ENCODE measurements at regions not wholly inside any gene's neighbourhood (a gene's known extent, or its start where the extent isn't known, plus 50 kb on each side); places are given as distances from the start of the nearest gene placed in this dataset.

DNA sequence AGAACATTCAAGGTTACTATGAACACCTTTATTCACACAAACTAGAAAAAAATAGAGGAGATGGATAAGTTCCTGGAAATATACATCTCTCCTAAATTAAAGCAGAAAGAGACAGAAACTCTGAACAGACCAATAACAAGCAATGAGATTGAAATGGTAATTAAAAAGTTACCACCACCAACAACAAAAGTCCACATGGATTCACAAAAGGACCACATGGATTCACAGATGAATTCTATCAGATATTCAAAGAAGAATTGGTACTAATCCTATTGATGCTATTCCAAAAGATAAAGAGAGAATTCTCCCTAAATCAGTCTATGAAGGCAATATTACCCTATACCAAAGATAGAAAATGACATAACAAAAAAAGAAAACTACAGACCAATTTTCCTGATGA lies 518.9 kb downstream of the PRDM9 start:
- Mint-ChIP-seq H3K9me3 (peaks cover 31 to 38% of the 10 kb centered on the region in 2 donors), H3K27ac (no peak overlapping the region), H3K36me3 (peaks cover 11 to 15% of the 10 kb centered on the region in 2 donors)
- ATAC-seq (no peak), DNase-seq (ENCODE audit: low spot score in 2 of 2) (no peak)

DNA sequence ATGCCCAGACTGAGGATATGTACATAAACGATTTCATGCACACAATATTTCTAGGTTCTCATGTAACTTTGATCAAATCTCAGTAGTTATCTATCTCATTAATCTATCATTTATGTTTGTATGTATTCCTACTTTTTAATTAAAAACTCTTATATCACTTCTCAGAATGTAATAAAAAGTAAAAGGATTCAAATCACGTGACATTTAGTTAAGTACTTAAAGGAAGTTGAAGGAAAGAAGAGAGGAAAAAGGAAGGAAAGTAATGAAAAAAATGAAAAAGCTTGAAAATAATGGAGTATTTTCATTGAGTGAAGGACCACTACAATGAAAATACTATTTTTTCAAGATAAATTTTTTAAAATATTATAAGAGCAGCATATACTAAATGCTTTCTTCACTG lies 535.3 kb downstream of the PRDM9 start:
- Mint-ChIP-seq H3K27ac (no peak overlapping the region), H3K9me3 (peaks cover 22 to 23% of the 10 kb centered on the region in 2 donors), H3K36me3 (peaks cover 0 to 5% of the 10 kb centered on the region in 2 donors)
- DNase-seq (ENCODE audit: low spot score in 2 of 2): no peak
- no peak for ATAC-seq

- ATAC-seq (no peak), DNase-seq (ENCODE audit: low spot score in 2 of 2) (no peak)
- Mint-ChIP-seq H3K9me3 (peaks cover 16 to 20% of the 10 kb centered on the region in 2 donors), H3K36me3 (peaks cover 0 to 6% of the 10 kb centered on the region in 2 donors), H3K27ac (no peak overlapping the region)
These were observed 537.6 kb downstream of the PRDM9 start for GRCh38 chr5:24045046-24045445.

GRCh38 chr5:24053737-24054136 lies 546.3 kb downstream of the PRDM9 start:
- DNase-seq (ENCODE audit: low spot score in 2 of 2) (no peak), ATAC-seq (no peak)
- H3K27ac Mint-ChIP-seq: no peak overlapping the region
- H3K36me3 Mint-ChIP-seq: peaks cover 8 to 15% of the 10 kb centered on the region in 2 donors
- peaks cover 29 to 38% of the 10 kb centered on the region in 2 donors for H3K9me3 Mint-ChIP-seq

GRCh38 chr5:24059006-24059405 lies 551.6 kb downstream of the PRDM9 start:
- no peaks in the 10 kb centered on the region for H3K36me3 Mint-ChIP-seq
- DNase-seq (ENCODE audit: low spot score in 2 of 2) (no peak), ATAC-seq (no peak)
- peaks cover 15 to 27% of the 10 kb centered on the region in 2 donors for H3K9me3 Mint-ChIP-seq
- no peak overlapping the region for H3K27ac Mint-ChIP-seq

GRCh38 chr5:24059716-24060115 lies 552.3 kb downstream of the PRDM9 start:
- Mint-ChIP-seq H3K27ac (no peak overlapping the region), H3K36me3 (no peaks in the 10 kb centered on the region), H3K9me3 (peaks cover 15 to 27% of the 10 kb centered on the region in 2 donors)
- no peak for ATAC-seq
- no peak for DNase-seq (ENCODE audit: low spot score in 2 of 2)

DNA sequence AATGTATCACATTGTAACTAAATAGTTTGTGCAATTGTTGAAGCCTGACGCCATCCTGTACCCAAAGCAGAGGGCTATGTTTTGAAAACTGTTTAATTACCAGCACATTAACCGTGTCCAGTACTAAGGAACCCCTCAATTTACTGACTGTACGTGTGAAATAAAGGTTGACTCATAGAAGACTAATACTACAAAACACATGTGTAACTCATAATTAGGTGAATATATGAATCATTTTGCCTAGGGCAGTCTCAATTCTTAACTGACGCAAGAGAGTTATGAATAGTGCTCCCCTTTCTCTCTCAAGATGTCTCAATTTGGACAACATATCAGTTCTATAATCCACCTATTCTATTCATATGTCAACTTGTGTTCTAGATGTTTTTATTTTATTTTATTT lies 558.4 kb downstream of the PRDM9 start:
- peaks cover 0 to 8% of the 10 kb centered on the region in 2 donors for H3K36me3 Mint-ChIP-seq
- H3K27ac Mint-ChIP-seq: no peak overlapping the region
- ATAC-seq (no peak), DNase-seq (ENCODE audit: low spot score in 2 of 2) (no peak)
- peaks cover 15 to 16% of the 10 kb centered on the region in 2 donors for H3K9me3 Mint-ChIP-seq

- peaks cover 7 to 8% of the 10 kb centered on the region in 2 donors for H3K9me3 Mint-ChIP-seq
- DNase-seq (ENCODE audit: low spot score in 2 of 2) (no peak), ATAC-seq (no peak)
- H3K27ac Mint-ChIP-seq: no peak overlapping the region
- peaks cover 0 to 8% of the 10 kb centered on the region in 2 donors for H3K36me3 Mint-ChIP-seq
These were observed 559.8 kb downstream of the PRDM9 start for GRCh38 chr5:24067208-24067607.

- DNase-seq (ENCODE audit: low spot score in 2 of 2) (no peak), ATAC-seq (no peak)
- no peak overlapping the region for H3K27ac Mint-ChIP-seq
- H3K36me3 Mint-ChIP-seq: peaks cover 0 to 8% of the 10 kb centered on the region in 2 donors
- H3K9me3 Mint-ChIP-seq: peaks cover 8 to 11% of the 10 kb centered on the region in 2 donors
These were observed 561.1 kb downstream of the PRDM9 start for GRCh38 chr5:24068524-24068923.

DNA sequence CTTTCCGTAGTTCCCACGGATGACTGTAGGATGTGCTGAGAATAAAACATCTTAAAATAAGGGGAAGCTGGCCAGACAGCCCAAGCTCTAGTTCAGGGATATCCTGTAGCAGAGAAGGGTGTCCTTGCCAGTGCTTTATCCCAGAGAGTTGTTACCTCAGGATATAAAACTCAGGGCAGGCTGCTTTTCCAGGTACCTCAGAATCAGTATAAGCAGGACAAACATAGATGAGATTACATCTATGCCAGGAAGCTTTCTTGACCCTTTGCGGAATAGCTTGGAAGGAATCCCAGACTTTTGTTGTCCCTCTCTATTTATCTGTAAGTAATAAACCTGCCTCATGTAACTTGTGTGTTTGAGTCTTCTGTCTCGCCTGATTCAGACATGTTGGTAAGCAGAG lies 565.7 kb downstream of the PRDM9 start:
- Mint-ChIP-seq H3K9me3 (peaks cover 5 to 8% of the 10 kb centered on the region in 2 donors), H3K36me3 (no peaks in the 10 kb centered on the region), H3K27ac (no peak overlapping the region)
- ATAC-seq (no peak), DNase-seq (ENCODE audit: low spot score in 2 of 2) (no peak)

DNA sequence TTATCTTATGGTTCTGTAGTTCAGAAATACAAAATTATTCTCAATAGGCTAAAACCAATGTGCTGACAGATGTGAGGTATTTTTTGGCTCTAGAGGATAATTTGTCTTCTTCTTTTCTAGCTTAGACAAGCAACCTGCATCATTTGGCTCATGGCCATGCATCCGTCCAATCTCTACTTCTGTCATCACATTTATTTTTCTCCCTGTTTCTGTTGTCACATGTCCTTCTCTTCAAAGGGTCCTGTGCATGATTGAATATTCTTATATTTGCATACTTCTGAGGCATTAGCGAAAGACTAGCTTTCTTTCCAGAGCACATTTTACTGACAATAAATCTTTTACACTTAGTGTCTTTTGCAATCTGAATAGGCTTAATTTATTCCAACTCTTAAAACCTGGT lies 564.7 kb downstream of the CDH10 start:
- peaks cover 0 to 14% of the 10 kb centered on the region in 2 donors for H3K9me3 Mint-ChIP-seq
- H3K36me3 Mint-ChIP-seq: no peaks in the 10 kb centered on the region
- H3K27ac Mint-ChIP-seq: no peak overlapping the region
- DNase-seq (ENCODE audit: low spot score in 2 of 2): no peak
- ATAC-seq: no peak

DNA sequence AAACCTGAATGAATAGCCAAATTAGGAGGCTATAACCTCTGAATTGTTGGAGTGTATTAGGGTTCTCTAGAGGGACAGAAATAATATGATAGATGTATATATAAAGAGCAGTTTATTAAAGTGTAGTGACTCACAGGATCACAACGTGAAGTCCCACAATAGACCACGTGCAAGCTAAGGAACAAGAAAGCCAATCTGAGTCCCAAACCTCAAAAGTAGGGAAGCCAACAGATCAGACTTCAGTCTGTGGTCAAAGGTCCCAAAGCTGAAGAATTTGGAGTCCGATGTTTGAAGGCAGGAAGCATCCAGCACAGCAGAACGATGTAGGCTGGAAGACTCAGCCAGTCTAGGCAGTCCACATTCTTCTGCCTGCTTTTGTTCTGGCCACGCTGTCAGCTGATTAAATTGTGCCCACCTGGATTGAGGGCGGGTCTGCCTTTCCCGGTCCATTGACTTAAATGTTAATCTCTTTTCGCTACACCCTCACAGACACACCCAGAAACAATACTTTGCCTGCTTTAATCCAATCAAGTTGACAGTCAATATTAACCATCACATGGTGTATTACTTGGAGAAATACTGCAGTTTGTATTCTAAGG lies 550.6 kb downstream of the CDH10 start:
- Mint-ChIP-seq H3K9me3 (peaks cover 25 to 34% of the 10 kb centered on the region in 2 donors), H3K27ac (no peak overlapping the region), H3K36me3 (peaks cover 0 to 8% of the 10 kb centered on the region in 2 donors)
- no peak for ATAC-seq
- DNase-seq (ENCODE audit: low spot score in 2 of 2): no peak

- Mint-ChIP-seq H3K27ac (no peak overlapping the region), H3K36me3 (no peaks in the 10 kb centered on the region), H3K9me3 (peaks cover 8 to 10% of the 10 kb centered on the region in 2 donors)
- no peak for ATAC-seq
- no peak for DNase-seq (ENCODE audit: low spot score in 2 of 2)
These were observed 542.8 kb downstream of the CDH10 start for GRCh38 chr5:24102010-24102409.

- Mint-ChIP-seq H3K27ac (no peak overlapping the region), H3K36me3 (no peaks in the 10 kb centered on the region), H3K9me3 (peaks cover 4 to 5% of the 10 kb centered on the region in 2 donors)
- ATAC-seq (no peak), DNase-seq (ENCODE audit: low spot score in 2 of 2) (no peak)
These were observed 541.2 kb downstream of the CDH10 start for GRCh38 chr5:24103451-24104023.

DNA sequence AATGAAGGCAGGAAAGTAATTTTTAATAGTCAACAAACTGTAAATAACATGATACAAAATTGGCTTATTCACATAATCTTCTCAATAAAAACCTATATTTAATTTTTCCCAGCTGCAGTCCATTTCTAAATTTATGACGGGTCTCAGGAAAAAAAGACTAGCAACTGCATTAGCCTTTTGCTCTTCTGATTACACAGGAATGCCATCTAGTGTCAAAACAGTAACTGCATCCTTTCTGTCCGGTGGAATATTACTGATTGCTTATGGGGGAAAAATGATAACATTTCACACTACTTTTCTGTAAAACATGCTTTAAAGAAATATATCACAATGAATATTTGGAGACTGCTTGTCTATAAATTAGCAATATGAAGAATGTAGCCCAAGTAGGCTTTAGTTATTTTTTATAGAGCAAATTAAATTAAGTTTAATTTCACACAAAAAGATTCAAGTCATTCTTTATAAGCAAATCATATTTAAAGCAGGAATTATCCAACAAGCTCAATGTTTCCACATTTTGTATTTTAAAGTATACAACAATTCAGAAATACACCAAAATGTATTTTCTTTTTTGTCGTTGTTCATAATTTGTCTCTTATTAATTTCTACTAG lies 534.7 kb downstream of the CDH10 start:
- ATAC-seq: no peak
- H3K9me3 Mint-ChIP-seq: peaks cover 0 to 11% of the 10 kb centered on the region in 2 donors
- no peaks in the 10 kb centered on the region for H3K36me3 Mint-ChIP-seq
- H3K27ac Mint-ChIP-seq: no peak overlapping the region
- DNase-seq (ENCODE audit: low spot score in 2 of 2): no peak

DNA sequence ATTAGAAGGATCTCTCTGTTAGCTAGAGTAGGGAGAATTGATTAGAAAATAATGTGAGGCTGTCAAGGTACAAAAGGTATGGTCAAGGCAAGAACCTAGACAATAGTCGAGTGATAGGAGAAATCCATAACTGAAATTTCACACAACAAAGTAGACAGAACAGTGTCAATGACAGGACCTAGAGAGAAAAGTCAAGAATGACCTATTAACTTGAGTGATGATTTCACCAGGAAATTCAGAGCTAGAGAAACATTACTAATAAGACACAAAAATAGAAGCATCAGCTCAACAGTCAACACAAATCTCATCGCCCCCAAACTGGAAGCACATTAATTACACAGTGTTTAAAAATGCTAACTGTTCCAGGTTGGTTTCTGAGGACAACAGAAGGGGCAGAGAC lies 532.4 kb downstream of the CDH10 start:
- no peak overlapping the region for H3K27ac Mint-ChIP-seq
- DNase-seq (ENCODE audit: low spot score in 2 of 2) (no peak), ATAC-seq (no peak)
- no peaks in the 10 kb centered on the region for H3K36me3 Mint-ChIP-seq
- peaks cover 10 to 21% of the 10 kb centered on the region in 2 donors for H3K9me3 Mint-ChIP-seq

DNA sequence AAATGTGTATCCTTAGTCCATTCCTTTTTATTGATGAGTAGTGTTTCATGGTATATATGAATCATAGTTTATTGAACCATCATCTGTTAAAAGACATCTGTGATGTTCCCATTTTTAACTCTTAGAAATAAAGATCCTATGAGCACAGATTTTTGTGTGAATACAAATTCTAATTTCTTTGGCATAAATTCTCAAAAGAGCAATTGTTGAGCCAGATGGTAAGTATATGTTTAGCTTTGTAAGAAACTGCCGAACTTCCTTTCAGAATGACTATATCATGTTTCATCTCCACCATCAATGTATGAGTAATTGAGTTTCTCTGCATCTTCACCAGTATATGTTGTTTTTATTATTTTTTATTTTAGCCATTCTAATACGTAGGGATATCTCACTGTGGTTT lies 526.4 kb downstream of the CDH10 start:
- ATAC-seq (no peak), DNase-seq (ENCODE audit: low spot score in 2 of 2) (no peak)
- H3K27ac Mint-ChIP-seq: no peak overlapping the region
- H3K9me3 Mint-ChIP-seq: peaks cover 30 to 32% of the 10 kb centered on the region in 2 donors
- peaks cover 0 to 7% of the 10 kb centered on the region in 2 donors for H3K36me3 Mint-ChIP-seq

DNA sequence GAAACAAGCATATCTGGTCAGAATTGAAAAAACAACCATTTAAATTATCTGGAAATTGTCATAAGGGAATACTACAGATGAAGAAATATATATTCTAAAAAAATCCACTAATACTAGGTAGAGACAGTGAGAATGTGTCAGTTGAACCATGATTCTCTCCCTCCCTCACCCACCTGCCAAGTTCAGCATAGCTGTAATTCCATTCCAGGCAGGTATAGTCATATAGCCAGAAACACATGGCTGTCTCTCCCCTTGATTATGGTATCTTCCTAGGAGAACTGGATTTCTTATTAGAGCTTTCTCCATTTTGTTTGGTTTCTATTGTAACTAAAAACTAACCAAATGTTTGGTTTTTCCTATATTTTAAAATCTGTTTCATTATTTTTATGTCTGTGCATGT lies 509.2 kb downstream of the CDH10 start:
- Mint-ChIP-seq H3K9me3 (peaks cover 0 to 23% of the 10 kb centered on the region in 2 donors), H3K27ac (no peak overlapping the region), H3K36me3 (no peaks in the 10 kb centered on the region)
- ATAC-seq: no peak
- no peak for DNase-seq (ENCODE audit: low spot score in 2 of 2)

Measured in activated naive CD4-positive, alpha-beta T cell treated with anti-CD3 and anti-CD28 coated beads, Interleukin-2, amount 50 U/mL, for 72 hours (primary cell).